Retina (tissue), 1 donor: ENCODE measurements at regions not wholly inside any gene's neighbourhood (a gene's known extent, or its start where the extent isn't known, plus 50 kb on each side); places are given as distances from the start of the nearest gene placed in this dataset.
"Not testable (repeated sequence)": the region's sequence is repeated elsewhere in the genome, so short reads cannot be mapped to it uniquely, and the experiment has no call there.

Experiments used
- DNase-seq: peaks from one replicate; pipeline ENCODE4 v3.0.0-alpha.2; 2016

GRCh38 chr6:169099411-169100202 is 154.0 kb downstream of the THBS2 start:
- no peak for DNase-seq

- DNase-seq: peak; percentile 43
Observed at GRCh38 chr6:169098651-169099050, 155.0 kb downstream of the THBS2 start.

- no peak for DNase-seq
Observed at GRCh38 chr6:169098116-169098515, 155.5 kb downstream of the THBS2 start.

DNA sequence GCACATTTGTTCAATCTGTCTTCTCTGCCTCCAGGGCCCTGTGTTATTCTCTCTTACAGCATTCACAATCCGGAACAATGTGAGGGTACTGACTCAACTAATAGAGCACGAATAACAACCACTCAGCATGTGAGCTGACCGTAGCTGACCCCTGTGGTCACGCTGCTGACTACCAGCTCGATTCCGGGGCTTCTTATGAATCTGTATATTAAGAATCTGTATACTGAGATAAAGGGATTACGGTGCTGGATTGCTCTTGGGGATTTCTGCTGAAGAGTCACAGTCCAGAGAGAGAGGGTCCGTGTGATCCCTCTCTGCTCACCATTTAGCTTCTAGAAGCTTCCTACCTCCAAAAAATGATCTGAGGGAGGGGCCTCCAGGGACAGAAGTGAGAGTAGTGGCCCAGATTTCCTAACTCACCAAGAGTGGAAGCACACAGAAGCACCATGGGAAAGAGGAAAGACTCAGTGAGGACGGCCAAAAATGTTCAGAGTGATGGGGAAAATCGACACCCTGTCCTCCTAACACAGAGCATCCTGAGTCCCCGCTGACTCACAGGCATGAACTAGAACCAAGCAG is 156.2 kb downstream of the THBS2 start:
- peak; percentile 79 for DNase-seq

- DNase-seq: no peak
Observed at GRCh38 chr6:169096388-169096787, 157.3 kb downstream of the THBS2 start.

DNA sequence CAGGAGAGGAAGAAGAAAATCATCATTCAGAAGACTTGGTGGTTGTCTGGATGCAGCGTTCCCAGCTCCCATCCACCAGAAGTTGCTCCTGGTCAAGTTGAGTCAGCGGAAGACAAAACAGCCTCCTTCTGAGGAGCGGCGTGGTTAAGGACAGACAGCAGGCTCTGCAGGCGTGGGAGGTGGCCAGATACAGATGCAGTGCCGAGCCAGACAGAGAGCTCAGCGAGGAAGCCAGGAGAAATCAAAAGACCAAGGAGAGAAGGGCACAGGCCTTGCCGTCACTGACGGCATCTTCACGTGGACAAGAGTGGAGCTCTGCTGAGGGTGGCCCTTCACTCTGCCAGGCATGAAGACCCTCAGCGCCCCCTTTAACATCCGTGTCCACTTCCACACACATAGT is 158.5 kb downstream of the THBS2 start:
- no peak for DNase-seq

GRCh38 chr6:169094552-169094950 is 159.1 kb downstream of the THBS2 start:
- no peak for DNase-seq

DNA sequence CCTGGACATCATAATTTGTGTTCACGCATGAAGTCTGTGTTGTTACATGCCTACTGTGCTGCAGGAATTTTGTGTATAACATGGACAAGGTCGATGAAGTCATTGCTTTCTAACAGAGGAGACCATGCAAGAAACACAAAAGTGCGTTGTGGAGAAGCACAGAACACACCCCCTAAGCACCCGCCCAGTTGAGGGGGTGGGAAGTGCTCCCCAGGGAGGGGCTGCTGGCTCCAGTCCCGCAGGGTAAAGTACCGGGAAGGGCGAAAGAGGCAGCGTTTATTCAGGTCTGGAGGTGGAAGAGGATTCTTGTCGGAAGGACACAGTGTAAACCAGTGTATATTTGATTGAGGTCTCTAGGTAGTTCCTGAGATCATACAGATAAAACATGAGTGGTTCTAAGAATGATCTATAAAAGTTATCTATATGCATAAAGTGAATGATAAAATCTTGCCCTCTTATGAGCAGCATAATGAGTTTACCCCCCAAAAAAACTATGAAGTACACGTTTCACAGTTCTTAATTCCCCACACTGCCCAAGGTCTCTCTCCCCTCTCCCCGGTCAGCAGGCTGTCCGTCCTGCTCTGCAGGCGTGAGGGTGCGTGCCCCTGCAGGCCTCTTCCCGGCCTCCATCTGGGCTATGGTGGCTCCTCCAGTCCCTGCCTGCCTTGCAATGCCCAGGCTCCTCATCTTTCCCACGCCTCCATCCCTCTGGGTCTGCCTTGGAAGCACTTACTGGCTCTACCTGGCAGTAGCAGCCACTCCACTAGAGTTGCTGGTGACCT is 159.7 kb downstream of the THBS2 start:
- no peak for DNase-seq

GRCh38 chr6:169093066-169093723 is 160.5 kb downstream of the THBS2 start:
- no peak for DNase-seq

- no peak for DNase-seq
Observed at GRCh38 chr6:169092375-169092774, 161.3 kb downstream of the THBS2 start.

- DNase-seq: not testable (repeated sequence)
Observed at GRCh38 chr6:169090514-169091127, 163.0 kb downstream of the THBS2 start.

- DNase-seq: no peak
Observed at GRCh38 chr6:169088762-169089161, 164.9 kb downstream of the THBS2 start.

DNA sequence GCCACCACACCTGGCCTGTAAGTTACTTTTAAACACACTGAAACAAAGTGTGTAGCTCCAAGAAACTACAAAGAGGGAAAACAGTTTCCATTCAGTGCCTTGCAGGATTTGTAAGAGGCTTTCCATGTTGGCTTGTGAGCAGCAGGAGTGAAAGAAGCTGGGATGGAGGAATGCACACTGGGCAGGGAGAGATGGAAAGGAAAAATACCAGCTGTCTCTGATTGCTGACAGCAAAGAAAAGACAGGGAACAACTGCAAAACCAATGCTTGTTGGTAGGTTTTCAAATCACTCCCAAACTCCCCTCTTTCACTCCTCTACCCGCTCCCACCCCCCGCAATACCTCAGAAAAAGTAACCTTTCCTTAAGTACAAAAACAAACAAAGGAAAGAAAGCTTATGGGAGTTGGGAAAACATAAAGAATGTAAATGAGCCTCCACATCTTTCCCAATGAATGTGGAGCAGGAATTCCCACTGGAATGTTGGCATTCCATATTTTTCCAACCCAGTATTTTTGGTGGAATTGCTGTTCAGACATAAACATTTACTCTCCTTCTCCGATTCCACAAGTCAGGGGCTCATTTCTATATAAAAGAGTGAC is 166.1 kb downstream of the THBS2 start:
- DNase-seq: no peak

DNA sequence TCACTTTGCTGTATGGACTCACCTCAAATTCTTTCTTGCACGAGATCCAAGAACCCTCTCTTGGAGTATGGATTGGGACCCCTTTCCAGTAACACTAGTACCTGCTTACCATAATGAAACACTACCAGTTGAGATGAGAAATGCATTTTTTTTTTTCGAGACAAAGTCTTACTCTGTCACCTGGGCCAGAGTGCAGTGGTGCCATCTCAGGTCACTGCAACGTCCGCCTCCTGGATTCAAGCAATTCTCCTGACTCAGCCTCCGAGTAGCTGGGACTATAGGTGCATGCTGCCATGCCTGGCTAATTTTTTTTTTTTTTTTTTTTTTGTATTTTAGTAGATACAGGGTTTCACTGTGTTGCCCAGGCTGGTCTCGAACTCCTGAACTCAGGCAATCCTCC is 167.0 kb downstream of the THBS2 start:
- not testable (repeated sequence) for DNase-seq

- DNase-seq: no peak
Observed at GRCh38 chr6:169086020-169086419, 167.6 kb downstream of the THBS2 start.

DNA sequence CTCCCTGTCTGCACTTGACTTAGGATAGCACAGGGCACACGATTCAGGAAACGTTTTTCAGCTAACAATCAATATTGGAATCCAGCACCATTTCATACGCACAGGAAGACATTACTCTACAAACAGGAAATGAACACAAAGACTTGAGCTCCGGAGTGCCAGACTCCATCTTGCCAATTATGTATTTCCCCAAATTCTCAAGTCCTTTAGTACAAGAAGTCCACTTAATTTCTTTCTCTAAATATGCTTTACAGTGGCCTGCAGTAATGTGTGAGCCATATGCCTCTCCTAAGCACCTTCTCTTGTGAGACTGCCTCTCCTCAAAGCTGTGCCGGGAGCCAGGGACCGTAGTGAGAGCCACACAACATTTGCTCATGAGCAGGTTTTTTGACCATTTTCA is 168.2 kb downstream of the THBS2 start:
- no peak for DNase-seq

GRCh38 chr6:169084557-169084956 is 169.1 kb downstream of the THBS2 start:
- DNase-seq: not testable (repeated sequence)

GRCh38 chr6:169084067-169084466 is 169.6 kb downstream of the THBS2 start:
- DNase-seq: no peak

GRCh38 chr6:169083508-169083874 is 170.2 kb downstream of the THBS2 start:
- no peak for DNase-seq

GRCh38 chr6:169082817-169083507 is 170.7 kb downstream of the THBS2 start:
- no peak for DNase-seq

GRCh38 chr6:169082093-169082492 is 171.6 kb downstream of the THBS2 start:
- no peak for DNase-seq

GRCh38 chr6:169081248-169081647 is 172.4 kb downstream of the THBS2 start:
- no peak for DNase-seq
